ENCODE measurements at regions not wholly inside any gene's neighbourhood (a gene's known extent, or its start where the extent isn't known, plus 50 kb on each side); places are given as distances from the start of the nearest gene placed in this dataset.
"Not testable (repeated sequence)": the region's sequence is repeated elsewhere in the genome, so short reads cannot be mapped to it uniquely, and the experiment has no call there.

DNA sequence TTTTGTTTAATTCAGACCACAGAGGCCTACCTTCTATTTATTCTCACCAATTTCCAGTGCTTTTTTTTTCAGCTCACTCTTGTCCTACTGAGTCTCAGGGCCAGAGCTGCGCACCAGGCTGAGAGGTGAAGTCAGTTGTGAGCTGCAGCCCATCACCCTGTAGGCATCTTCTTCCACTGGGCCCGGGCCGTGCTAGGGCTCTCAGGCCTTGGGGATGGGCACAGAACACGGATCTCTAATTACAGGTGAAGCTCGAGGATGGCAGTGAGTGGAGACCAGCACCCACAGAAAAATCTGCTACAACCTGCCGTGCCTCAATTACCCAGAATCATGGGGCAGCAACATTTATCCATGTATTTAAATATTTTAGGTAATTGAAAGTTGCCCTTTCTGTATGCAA is 82.1 kb downstream of the IRX5 start:
- no peak for DNase-seq (ENCODE audit: extremely low read depth in 1 of 11, low read depth in 9 of 11, low spot score in 4 of 11)

DNA sequence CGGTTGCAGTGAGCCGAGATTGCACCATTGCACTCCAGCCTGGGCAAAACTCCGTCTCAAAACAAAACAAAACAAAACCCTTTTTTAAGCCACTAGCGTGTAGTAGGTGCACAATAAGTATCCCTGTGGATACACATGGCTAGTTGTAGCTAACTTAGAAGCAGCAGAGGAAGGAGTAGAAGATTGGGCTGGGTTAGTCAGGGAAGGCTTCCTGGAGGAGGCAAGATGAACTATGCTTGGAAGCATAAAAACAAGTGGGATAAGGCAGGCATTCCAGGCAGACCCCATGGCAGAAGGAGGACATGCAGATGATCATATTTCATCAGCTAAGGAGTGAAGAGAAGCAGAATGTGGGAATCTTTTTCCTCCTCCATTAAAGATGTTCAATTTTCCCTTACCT is 83.4 kb downstream of the IRX5 start:
- no peak for DNase-seq (ENCODE audit: extremely low read depth in 1 of 11, low read depth in 9 of 11, low spot score in 4 of 11)

DNA sequence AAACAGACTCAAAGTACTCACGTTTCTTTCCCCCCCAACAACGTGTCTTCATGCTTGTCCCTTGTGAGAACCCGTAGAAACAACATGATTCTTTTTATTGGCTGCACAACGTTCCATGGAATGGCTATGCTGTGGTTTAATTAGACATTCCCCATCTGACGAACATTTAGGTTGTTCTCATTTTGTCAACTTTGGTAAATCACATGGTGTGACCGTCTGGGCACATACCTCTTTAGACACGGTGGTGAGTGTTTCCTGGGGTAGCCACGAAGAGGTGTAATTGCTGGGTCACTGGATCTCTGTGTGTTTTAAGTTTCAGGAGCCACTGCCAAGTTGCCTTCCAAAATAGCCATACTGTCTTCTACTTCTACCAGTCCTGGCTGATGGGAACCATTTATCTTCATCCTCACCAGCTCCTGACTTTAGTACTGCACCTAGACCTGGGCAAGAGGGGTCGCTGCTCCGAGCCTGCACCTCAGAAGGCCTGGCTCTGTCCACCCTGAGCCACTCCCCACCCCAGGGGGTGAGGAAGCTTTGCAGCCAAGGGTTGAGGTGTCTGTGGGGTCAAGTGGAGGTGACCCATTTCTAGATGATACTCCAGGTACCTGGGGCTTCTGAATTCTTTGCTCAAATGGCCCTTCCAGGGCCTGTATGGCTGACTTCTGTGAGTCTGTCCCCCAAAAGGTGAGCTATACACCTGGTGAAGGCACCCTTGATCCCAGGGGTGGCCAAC is 84.7 kb downstream of the IRX5 start:
- no peak for DNase-seq (ENCODE audit: extremely low read depth in 1 of 11, low read depth in 9 of 11, low spot score in 4 of 11)

DNA sequence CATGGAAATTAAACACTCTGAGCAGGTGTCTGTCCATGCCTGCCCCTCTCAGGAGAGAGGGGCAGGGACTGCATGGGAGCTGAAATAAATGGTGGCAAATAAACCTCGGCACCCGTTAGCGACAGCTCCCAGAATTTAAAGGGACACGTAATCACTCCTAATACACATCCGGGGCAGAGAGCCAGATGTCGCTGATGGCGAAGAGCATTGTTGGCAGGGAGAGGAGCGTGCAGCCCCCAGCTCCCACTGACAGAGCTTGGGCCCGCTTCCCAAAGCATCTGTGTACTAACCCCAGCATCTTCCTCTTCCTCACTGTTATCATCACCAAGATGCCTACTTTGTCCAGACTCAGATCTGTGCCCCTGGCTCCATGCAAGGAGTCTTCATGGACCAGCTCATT is 85.8 kb downstream of the IRX5 start:
- no peak for DNase-seq (ENCODE audit: extremely low read depth in 1 of 11, low read depth in 9 of 11, low spot score in 4 of 11)

DNA sequence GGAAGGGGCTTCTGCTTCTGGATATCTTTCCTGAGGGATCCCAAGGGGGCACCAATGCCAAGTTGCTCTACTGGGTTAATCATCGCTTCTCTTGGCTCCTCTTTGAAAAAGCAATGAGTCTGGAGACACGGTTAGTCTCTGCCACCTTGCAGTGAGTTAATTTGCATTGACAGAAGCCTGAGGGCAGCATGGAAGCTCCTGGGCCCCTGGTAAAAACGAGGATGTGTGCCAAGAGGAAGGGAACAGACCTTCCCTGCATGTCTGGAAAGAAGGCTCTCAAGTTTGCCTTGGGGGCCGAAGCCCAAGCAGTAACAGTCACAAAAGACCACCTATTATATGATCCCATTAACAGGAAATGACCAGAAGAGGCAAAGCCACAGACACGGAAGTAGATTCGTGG is 86.7 kb downstream of the IRX5 start:
- no peak for DNase-seq (ENCODE audit: extremely low read depth in 1 of 11, low read depth in 9 of 11, low spot score in 4 of 11)

DNA sequence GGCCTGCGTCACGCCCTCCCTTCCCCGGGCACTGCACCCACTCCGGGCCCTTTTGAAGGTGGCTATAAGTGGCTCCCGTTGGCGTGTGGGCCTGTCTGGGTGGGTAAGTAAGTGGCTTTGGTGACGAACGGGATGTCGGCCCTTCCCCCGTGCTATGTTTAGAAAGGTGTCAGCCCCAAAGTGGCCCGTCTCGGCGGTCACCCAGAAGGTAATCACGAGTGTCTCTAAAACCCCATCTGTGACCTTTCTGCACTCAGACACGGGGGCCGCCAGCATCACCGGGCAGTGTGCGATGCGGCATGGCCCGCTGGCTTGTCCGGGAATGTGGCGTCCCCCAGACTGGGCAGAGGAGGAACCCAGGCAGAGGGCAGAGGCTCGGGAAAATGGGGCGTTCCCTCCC is 88.2 kb downstream of the IRX5 start:
- DNase-seq (ENCODE audit: extremely low read depth in 1 of 11, low read depth in 9 of 11, low spot score in 4 of 11): no peak

DNA sequence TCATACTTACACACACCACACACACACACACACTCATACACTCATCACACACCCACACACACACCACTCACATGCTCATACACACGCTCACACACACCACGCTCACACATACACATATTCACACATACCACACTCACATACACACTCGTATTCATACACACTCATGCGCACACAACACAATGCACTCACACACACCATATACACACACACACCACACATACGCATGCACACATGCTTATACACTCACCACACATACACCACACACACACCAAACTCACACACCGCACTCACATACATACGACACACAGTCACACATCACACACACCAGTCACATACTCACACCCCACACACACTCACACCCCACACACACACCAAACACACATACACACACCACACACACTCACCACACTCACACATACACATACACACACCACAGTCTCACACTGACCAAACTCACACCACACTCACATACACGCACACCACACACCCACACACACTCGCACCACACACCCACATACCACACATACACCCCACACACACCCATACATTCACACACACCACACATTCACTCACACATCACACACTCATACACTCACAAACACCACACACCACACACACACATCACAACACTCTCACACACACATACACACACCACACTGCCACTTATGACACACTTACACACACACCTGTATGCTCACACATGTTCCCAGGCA is 88.9 kb downstream of the IRX5 start:
- no peak for DNase-seq (ENCODE audit: extremely low read depth in 1 of 11, low read depth in 9 of 11, low spot score in 4 of 11)

DNA sequence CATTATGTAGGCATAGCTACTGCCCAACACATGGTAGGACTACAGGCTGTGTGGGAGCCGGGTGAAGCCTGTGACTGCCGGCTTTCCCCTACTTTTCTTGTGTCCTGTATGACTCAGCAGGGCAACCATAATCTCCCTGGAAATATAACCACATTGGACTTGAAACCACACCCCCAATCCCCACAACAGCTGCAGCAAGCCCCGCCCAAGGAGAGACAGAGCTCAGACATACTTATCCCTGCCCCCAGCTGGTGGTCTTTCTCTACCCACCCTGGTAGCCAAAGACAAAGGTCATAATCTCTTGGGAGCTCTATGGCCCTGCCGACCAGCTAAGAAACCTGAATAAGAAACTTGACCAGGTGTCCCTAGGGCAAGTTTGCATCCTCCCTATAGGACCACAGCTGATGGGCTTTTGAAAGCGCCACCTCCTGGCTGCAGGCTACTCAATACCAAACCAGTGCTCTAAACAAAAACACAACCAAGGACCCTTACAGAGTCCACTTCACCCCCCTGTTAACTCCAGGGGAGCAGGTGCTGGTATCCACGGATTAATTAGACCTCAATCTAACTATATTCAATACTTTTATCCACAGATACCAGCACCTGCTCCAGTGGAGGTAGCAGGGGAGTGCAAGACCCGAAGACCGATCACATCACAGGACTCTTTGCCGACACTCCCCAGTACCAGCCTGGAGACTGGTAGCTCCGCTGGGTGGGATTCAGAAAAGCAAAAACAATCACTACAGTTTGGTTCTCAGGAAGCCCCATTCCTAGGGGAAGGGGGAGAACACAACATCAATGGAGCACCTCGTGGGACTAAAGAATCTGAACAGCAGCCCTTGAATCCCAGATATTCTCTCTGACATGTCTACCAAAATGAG is 91.2 kb downstream of the IRX5 start:
- DNase-seq (ENCODE audit: extremely low read depth in 1 of 11, low read depth in 9 of 11, low spot score in 4 of 11): no peak

DNA sequence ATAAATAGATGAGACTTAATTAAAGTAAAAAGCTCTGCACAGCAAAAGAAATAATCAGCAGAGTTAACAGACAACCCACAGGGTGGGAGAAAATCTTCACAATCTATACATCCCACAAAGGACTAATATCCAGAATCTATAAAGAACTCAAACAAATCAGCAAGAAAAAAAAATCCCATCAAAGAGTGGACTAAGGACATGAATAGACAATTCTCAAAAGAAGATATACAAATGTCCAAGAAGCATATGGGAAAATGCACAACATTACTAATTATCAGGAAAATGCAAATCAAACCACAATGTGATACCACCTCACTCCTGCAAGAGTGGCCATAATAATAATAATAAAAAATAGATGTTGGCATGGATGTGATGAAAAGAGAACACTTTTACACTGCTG is 96.6 kb downstream of the IRX5 start:
- not testable (repeated sequence) for DNase-seq (ENCODE audit: extremely low read depth in 1 of 11, low read depth in 9 of 11, low spot score in 4 of 11)

DNA sequence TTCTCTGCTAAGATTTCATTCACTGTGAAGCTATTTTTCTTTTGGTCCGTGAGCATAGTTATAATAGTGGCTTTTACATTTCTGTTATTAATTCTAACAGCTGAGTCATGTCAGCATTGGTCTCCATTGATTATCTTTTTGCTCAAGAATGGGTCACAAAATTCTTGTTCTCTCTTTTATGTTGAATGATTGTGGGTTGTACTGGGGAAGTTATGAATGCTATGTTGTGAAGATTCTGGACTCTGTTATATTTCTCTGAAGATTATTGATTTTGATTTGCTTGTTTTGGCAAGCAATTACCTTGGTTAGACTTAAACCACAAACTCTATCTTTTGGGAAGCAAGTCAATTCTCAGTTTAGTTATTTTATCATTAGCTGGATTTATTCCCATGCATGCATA is 98.8 kb downstream of the IRX5 start:
- no peak for DNase-seq (ENCODE audit: extremely low read depth in 1 of 11, low read depth in 9 of 11, low spot score in 4 of 11)

DNA sequence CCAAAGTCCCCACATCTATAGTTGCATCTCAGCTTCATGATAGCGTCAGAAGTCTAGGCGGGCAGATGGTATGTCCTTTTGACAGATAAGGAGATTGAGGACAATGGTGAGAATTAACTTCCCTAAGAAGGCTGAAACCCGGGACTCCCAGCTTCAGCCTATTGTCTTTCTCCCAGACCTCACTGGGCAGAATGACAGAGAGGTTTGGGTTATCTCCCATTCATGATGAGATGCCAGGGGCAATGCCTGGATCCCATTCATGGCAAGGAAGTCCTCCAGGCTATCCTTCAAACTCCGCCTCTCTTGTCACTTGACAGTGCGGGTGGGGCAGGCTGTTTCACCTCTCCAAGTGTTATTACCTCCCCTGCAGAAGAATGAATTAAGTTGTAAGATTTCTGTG is 100.3 kb downstream of the IRX5 start:
- DNase-seq (ENCODE audit: extremely low read depth in 1 of 11, low read depth in 9 of 11, low spot score in 4 of 11): no peak

DNA sequence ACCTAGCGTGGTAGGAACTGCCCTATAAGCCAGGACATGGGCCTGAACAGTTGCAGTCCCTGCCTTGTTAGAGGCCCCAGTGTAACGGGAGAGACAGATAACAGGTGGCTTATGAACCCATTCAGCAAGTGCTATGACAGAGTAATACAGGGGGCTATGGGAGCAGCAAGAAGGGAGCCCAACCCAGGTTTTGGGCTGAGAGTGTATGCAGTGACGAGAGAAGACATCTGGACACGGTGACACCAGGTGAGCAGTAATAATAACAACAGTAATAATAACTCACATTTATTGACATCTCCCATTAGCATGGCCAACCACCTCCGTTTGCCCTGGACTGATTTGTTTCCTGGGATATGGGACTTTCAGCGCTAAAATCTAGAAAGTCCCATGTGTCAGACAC is 100.8 kb downstream of the IRX5 start:
- no peak for DNase-seq (ENCODE audit: extremely low read depth in 1 of 11, low read depth in 9 of 11, low spot score in 4 of 11)

DNA sequence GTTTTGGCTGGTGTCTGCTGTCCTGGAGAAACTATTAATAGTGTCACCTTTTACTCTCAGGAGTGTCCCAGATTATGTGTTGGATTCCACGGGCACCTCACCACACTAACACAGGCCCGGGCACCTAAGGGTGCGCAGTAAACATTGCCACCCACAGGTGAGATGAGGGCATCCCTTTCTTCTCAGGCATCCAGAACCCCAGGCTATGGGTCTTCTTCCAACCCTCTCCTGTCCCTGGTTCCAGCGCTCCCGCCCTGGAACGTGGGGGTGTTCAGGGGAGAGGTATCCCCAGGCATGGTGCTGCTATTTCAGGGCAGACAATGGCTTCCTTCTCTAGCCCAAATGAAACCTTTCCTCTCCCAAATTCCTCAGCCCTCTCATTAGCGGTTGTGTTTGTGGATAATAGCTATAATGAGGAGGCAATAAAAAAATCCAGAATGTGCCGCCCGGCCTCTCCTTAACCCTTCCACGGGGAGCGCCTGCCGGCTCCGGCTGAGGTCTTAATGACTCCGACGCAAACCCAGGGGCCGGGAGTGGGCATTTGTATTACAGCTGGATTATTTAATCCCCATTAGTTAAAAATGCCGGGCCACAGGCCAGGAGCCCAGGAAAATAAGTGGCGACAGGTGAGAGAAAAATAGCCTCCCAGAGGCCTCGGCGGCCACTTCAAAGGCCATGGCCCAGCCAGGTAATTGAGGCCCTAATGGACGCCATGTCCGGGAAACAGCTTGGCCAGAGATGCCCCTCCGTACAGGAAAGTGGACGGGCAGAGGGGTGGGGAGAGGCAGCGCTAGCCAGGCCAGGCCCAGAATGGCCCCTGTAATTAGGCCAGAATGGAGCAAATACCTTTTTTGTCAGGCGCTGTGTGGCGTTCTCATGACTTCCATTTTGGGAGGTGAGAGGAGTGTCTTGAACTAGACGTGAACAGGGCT is 102.8 kb downstream of the IRX5 start:
- DNase-seq (ENCODE audit: extremely low read depth in 1 of 11, low read depth in 9 of 11, low spot score in 4 of 11): no peak

DNA sequence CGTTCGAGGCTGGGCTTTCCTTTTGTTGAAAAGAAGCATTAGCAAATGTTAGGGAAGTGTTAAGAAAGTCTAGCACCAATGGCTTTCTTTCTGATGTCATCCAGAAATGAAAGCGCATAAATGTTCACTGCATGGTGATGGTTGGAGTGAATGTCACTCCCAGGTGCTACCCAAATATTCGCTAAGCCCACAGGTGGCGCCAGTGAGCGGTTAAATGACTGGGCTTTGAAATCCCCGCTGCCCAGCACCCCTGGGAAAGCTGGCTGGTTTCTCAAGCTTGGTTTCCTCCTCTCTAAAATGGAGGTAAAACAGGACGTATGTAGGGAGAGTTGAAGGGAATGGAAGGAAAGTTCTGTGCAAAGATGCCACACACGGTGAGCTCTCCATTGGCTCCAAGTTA is 104.4 kb downstream of the IRX5 start:
- no peak for DNase-seq (ENCODE audit: extremely low read depth in 1 of 11, low read depth in 9 of 11, low spot score in 4 of 11)

DNA sequence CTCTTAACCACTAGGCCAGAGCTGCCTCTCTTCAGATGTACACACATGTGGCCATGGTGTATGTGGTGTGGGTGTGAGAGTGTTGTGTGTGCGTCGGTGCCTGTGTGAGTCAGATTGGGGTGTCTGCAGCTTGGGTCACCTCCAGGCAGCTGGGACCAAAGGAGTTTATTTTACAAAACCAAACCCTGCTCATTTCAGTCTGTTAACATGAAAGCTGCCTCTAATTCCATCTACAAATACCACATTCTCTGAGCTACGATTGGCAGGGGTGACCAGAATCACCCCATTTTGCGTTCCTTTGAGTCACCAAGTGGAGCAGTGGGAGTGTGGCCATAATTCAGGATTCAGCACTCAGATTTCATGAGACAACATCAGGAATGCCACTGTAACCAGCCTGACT is 105.3 kb downstream of the IRX5 start:
- DNase-seq (ENCODE audit: extremely low read depth in 1 of 11, low read depth in 9 of 11, low spot score in 4 of 11): no peak

DNA sequence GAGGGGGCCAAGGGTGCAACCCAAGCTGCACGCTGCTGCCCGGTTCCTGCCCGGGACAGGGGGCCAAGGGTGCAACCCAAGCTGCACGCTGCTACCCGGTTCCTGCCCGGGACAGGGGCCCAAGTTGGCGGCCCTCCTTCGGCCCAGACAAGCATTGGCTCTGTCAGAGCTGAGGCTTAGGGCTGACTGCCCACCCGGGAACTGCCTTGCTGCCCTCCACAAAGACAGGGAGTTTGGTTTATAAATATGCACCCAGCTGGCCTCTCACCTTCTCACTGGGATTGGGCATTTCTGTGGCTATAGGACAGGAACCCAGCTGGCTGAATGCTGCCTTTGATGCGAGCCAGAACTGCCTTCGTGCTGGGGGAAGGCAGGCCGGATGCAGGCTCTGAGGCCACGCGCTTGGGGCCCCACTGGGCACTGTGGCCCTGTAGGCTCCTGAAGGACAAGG is 105.7 kb downstream of the IRX5 start:
- no peak for DNase-seq (ENCODE audit: extremely low read depth in 1 of 11, low read depth in 9 of 11, low spot score in 4 of 11)

DNA sequence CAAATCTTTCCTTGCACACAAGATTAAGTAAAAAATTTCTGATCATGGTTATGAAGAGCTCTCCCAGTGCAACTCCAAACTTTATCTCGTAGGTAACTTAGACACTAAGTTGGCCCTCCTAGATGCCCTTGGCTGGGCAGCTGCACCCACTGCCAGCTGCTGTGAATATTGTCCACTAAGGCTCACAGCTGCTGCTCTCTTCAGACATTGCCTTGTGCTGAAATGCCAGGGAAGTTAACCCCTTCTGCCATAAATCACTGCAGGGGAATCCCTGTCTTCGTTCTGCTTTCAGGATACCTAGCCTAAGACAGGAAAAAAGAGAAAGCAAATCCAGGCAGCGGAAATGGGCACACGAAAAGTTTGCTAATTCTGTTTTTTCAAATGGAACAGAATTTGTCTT is 106.4 kb downstream of the IRX5 start:
- DNase-seq (ENCODE audit: extremely low read depth in 1 of 11, low read depth in 9 of 11, low spot score in 4 of 11): no peak

DNA sequence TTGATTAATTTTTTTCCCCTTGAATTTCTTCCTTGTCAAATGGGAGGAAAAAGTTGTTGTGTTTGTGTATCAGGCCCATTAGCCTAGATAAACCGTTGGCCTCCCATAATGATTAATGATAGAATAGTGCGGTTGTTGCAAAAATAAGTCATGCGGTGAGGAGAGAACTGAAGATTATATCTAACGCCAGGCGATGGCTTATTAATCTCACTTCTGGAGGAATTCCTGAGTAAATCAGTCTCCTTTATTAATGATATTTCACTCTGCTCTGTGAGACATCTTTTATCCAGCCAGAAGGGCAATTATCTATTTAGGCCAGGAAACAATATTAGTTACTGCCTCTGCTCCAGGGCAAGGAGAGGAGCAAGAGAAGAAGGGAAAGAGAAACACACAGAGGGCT is 107.3 kb downstream of the IRX5 start:
- DNase-seq (ENCODE audit: extremely low read depth in 1 of 11, low read depth in 9 of 11, low spot score in 4 of 11): no peak

DNA sequence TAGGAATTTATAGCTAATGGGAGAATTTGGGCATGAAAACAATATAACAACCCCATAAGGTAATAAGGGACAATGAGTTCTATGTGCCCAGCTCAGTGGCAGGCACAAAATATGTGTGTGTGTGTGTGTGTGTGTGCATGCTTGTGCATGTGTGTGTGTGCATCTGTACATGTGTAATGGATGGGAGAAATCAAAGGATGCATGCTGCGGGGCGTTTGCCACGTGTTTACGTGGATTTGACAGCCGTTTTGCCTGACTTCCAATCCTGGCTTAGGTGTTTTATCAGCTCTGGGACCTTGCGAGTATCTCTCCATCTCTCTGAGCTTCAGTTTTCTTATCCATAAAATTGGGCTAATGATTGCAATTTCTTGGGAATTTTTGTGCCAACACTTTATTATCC is 108.4 kb downstream of the IRX5 start:
- no peak for DNase-seq (ENCODE audit: extremely low read depth in 1 of 11, low read depth in 9 of 11, low spot score in 4 of 11)
